ENCODE measurements at regions not wholly inside any gene's neighbourhood (a gene's known extent, or its start where the extent isn't known, plus 50 kb on each side); places are given as distances from the start of the nearest gene placed in this dataset.

- Histone ChIP-seq H3K27ac (ENCODE audit: insufficient read depth, low read length, poor library complexity, severe bottlenecking) (no peak overlapping the region), H3K9me3 (ENCODE audit: control insufficient read depth in 2 of 2, low read length in 2 of 2) (no peaks in the 10 kb centered on the region), H3K4me3 (ENCODE audit: low read depth, low read length) (no peak overlapping the region), H3K27me3 (ENCODE audit: control insufficient read depth, insufficient read depth, low read length) (no peaks in the 10 kb centered on the region), H3K4me1 (ENCODE audit: control insufficient read depth, insufficient read depth, low read length, poor library complexity, severe bottlenecking) (no peaks in the 10 kb centered on the region), H3K36me3 (ENCODE audit: control insufficient read depth, insufficient read depth, low read length) (no peaks in the 10 kb centered on the region)
- ATAC-seq (ENCODE audit: low read depth in 2 of 2) (no peak), DNase-seq (no peak)
- H3K4me1 Mint-ChIP-seq: no peaks in the 10 kb centered on the region
- no peaks in the 10 kb centered on the region for H3K27me3 Mint-ChIP-seq
- H3K36me3 Mint-ChIP-seq: no peaks in the 10 kb centered on the region
- no peak overlapping the region for H3K27ac Mint-ChIP-seq
- H3K4me3 Mint-ChIP-seq: no peak overlapping the region
- peaks cover 0 to 2% (median 0%) of the 10 kb centered on the region in 7 donors for H3K9me3 Mint-ChIP-seq
Observed at GRCh38 chr11:96664110-96664509, 274.3 kb downstream of the JRKL start.

GRCh38 chr11:96680211-96681018 is 290.6 kb downstream of the JRKL start:
- Histone ChIP-seq H3K27ac (ENCODE audit: insufficient read depth, low read length, poor library complexity, severe bottlenecking) (no peak overlapping the region), H3K4me3 (ENCODE audit: low read depth, low read length) (no peak overlapping the region), H3K9me3 (ENCODE audit: control insufficient read depth in 2 of 2, low read length in 2 of 2) (no peaks in the 10 kb centered on the region), H3K36me3 (ENCODE audit: control insufficient read depth, insufficient read depth, low read length) (no peaks in the 10 kb centered on the region), H3K4me1 (ENCODE audit: control insufficient read depth, insufficient read depth, low read length, poor library complexity, severe bottlenecking) (no peaks in the 10 kb centered on the region), H3K27me3 (ENCODE audit: control insufficient read depth, insufficient read depth, low read length) (no peaks in the 10 kb centered on the region)
- no peaks in the 10 kb centered on the region for H3K27me3 Mint-ChIP-seq
- ATAC-seq (ENCODE audit: low read depth in 2 of 2) (no peak), DNase-seq (no peak)
- no peaks in the 10 kb centered on the region for H3K4me1 Mint-ChIP-seq
- H3K27ac Mint-ChIP-seq: no peak overlapping the region
- H3K9me3 Mint-ChIP-seq: peaks cover 0 to 12% (median 4%) of the 10 kb centered on the region in 7 donors
- H3K36me3 Mint-ChIP-seq: no peaks in the 10 kb centered on the region
- no peak overlapping the region for H3K4me3 Mint-ChIP-seq

GRCh38 chr11:96681019-96681716 is 291.4 kb downstream of the JRKL start:
- peaks cover 0 to 12% (median 4%) of the 10 kb centered on the region in 7 donors for H3K9me3 Mint-ChIP-seq
- H3K4me1 Mint-ChIP-seq: no peaks in the 10 kb centered on the region
- no peak overlapping the region for H3K27ac Mint-ChIP-seq
- ATAC-seq (ENCODE audit: low read depth in 2 of 2) (no peak), DNase-seq (no peak)
- Histone ChIP-seq H3K4me1 (ENCODE audit: control insufficient read depth, insufficient read depth, low read length, poor library complexity, severe bottlenecking) (no peaks in the 10 kb centered on the region), H3K36me3 (ENCODE audit: control insufficient read depth, insufficient read depth, low read length) (no peaks in the 10 kb centered on the region), H3K4me3 (ENCODE audit: low read depth, low read length) (no peak overlapping the region), H3K27me3 (ENCODE audit: control insufficient read depth, insufficient read depth, low read length) (no peaks in the 10 kb centered on the region), H3K27ac (ENCODE audit: insufficient read depth, low read length, poor library complexity, severe bottlenecking) (no peak overlapping the region), H3K9me3 (ENCODE audit: control insufficient read depth in 2 of 2, low read length in 2 of 2) (no peaks in the 10 kb centered on the region)
- no peaks in the 10 kb centered on the region for H3K36me3 Mint-ChIP-seq
- H3K4me3 Mint-ChIP-seq: no peak overlapping the region
- H3K27me3 Mint-ChIP-seq: no peaks in the 10 kb centered on the region

GRCh38 chr11:96694338-96694737 is 304.5 kb downstream of the JRKL start:
- peaks cover 0 to 6% (median 0%) of the 10 kb centered on the region in 7 donors for H3K9me3 Mint-ChIP-seq
- H3K27ac Mint-ChIP-seq: no peak overlapping the region
- H3K9me3 ChIP-seq (ENCODE audit: control insufficient read depth in 2 of 2, low read length in 2 of 2): no peaks in the 10 kb centered on the region
- ATAC-seq (ENCODE audit: low read depth in 2 of 2) (no peak), DNase-seq (no peak)
- H3K36me3 ChIP-seq (ENCODE audit: control insufficient read depth, insufficient read depth, low read length): no peaks in the 10 kb centered on the region
- H3K4me1 ChIP-seq (ENCODE audit: control insufficient read depth, insufficient read depth, low read length, poor library complexity, severe bottlenecking): no peaks in the 10 kb centered on the region
- H3K27me3 Mint-ChIP-seq: no peaks in the 10 kb centered on the region
- H3K4me3 ChIP-seq (ENCODE audit: low read depth, low read length): no peak overlapping the region
- H3K36me3 Mint-ChIP-seq: no peaks in the 10 kb centered on the region
- H3K4me3 Mint-ChIP-seq: no peak overlapping the region
- no peaks in the 10 kb centered on the region for H3K4me1 Mint-ChIP-seq
- H3K27me3 ChIP-seq (ENCODE audit: control insufficient read depth, insufficient read depth, low read length): no peaks in the 10 kb centered on the region
- no peak overlapping the region for H3K27ac ChIP-seq (ENCODE audit: insufficient read depth, low read length, poor library complexity, severe bottlenecking)

GRCh38 chr11:96696731-96697130 is 306.9 kb downstream of the JRKL start:
- H3K4me3 ChIP-seq (ENCODE audit: low read depth, low read length): no peak overlapping the region
- no peaks in the 10 kb centered on the region for H3K36me3 ChIP-seq (ENCODE audit: control insufficient read depth, insufficient read depth, low read length)
- no peaks in the 10 kb centered on the region for H3K9me3 ChIP-seq (ENCODE audit: control insufficient read depth in 2 of 2, low read length in 2 of 2)
- ATAC-seq (ENCODE audit: low read depth in 2 of 2): no peak
- no peak overlapping the region for H3K27ac ChIP-seq (ENCODE audit: insufficient read depth, low read length, poor library complexity, severe bottlenecking)
- Mint-ChIP-seq H3K36me3 (no peaks in the 10 kb centered on the region), H3K27ac (no peak overlapping the region), H3K9me3 (peaks cover 0 to 6% (median 0%) of the 10 kb centered on the region in 7 donors), H3K4me3 (no peak overlapping the region), H3K27me3 (no peaks in the 10 kb centered on the region), H3K4me1 (no peaks in the 10 kb centered on the region)
- no peaks in the 10 kb centered on the region for H3K4me1 ChIP-seq (ENCODE audit: control insufficient read depth, insufficient read depth, low read length, poor library complexity, severe bottlenecking)
- no peaks in the 10 kb centered on the region for H3K27me3 ChIP-seq (ENCODE audit: control insufficient read depth, insufficient read depth, low read length)
- DNase-seq: no peak

- ATAC-seq (ENCODE audit: low read depth in 2 of 2): no peak
- no peak overlapping the region for H3K27ac ChIP-seq (ENCODE audit: insufficient read depth, low read length, poor library complexity, severe bottlenecking)
- no peaks in the 10 kb centered on the region for H3K9me3 ChIP-seq (ENCODE audit: control insufficient read depth in 2 of 2, low read length in 2 of 2)
- Mint-ChIP-seq H3K27ac (no peak overlapping the region), H3K36me3 (no peaks in the 10 kb centered on the region), H3K4me3 (no peak overlapping the region), H3K27me3 (no peaks in the 10 kb centered on the region), H3K4me1 (no peaks in the 10 kb centered on the region), H3K9me3 (peaks cover 0 to 6% (median 0%) of the 10 kb centered on the region in 7 donors)
- DNase-seq: no peak
- H3K4me1 ChIP-seq (ENCODE audit: control insufficient read depth, insufficient read depth, low read length, poor library complexity, severe bottlenecking): no peaks in the 10 kb centered on the region
- H3K4me3 ChIP-seq (ENCODE audit: low read depth, low read length): no peak overlapping the region
- no peaks in the 10 kb centered on the region for H3K36me3 ChIP-seq (ENCODE audit: control insufficient read depth, insufficient read depth, low read length)
- H3K27me3 ChIP-seq (ENCODE audit: control insufficient read depth, insufficient read depth, low read length): no peaks in the 10 kb centered on the region
Observed at GRCh38 chr11:96697466-96697865, 307.7 kb downstream of the JRKL start.

- ATAC-seq (ENCODE audit: low read depth in 2 of 2): no peak
- DNase-seq: no peak
Observed at GRCh38 chr11:96704847-96705246, 315.0 kb downstream of the JRKL start.

More at GRCh38 chr11:96704847-96705246, 315.0 kb downstream of the JRKL start:
- H3K27me3 ChIP-seq (ENCODE audit: control insufficient read depth, insufficient read depth, low read length): no peaks in the 10 kb centered on the region
- no peak overlapping the region for H3K27ac ChIP-seq (ENCODE audit: insufficient read depth, low read length, poor library complexity, severe bottlenecking)
- Mint-ChIP-seq H3K9me3 (peaks cover 0 to 7% (median 0%) of the 10 kb centered on the region in 7 donors), H3K27me3 (no peaks in the 10 kb centered on the region), H3K27ac (no peak overlapping the region), H3K36me3 (no peaks in the 10 kb centered on the region), H3K4me3 (no peak overlapping the region), H3K4me1 (no peaks in the 10 kb centered on the region)
- H3K9me3 ChIP-seq (ENCODE audit: control insufficient read depth in 2 of 2, low read length in 2 of 2): no peaks in the 10 kb centered on the region
- H3K36me3 ChIP-seq (ENCODE audit: control insufficient read depth, insufficient read depth, low read length): no peaks in the 10 kb centered on the region
- no peaks in the 10 kb centered on the region for H3K4me1 ChIP-seq (ENCODE audit: control insufficient read depth, insufficient read depth, low read length, poor library complexity, severe bottlenecking)
- H3K4me3 ChIP-seq (ENCODE audit: low read depth, low read length): no peak overlapping the region
